ENCODE measurements at regions not wholly inside any gene's neighbourhood (a gene's known extent, or its start where the extent isn't known, plus 50 kb on each side); places are given as distances from the start of the nearest gene placed in this dataset.
A peak's percentile ranks its signal among the peaks of the same experiment; 100 is the strongest.
"Not testable (repeated sequence)": the region's sequence is repeated elsewhere in the genome, so short reads cannot be mapped to it uniquely, and the experiment has no call there.

DNA sequence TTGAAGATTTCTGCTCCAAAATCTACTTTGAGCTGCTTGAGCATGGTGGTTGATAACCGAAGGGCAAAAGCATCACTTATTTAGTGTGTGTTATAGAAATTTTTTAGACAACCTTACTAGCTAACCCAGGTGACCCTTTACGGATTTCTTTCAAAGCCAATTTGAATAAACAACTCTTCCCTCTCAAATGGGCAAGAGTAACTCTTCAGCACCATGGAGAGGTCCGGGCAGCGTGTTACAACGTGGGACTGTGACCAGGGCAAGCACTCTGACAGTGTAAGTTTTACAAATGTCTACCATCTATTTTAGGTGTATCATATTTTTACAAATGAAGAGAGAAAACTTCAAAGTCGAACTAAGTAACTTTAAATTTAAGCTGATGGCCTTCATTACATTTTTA, 471.8 kb downstream of the MFSD1 start:
- WGBS, 10 experiments = 0 to 34% (median 8%) methylated on average over 2 to 6 of the region's 6 CpGs
- H3K27ac ChIP-seq = no peak overlapping the region
- peak overlapping the region in 4 of 5 donors; percentile 15 to 30 (median 23) for H3K4me3 ChIP-seq
- peak in 5 of 8 experiments; percentile 28 to 42 (median 34) for ATAC-seq (replicated peaks in 6 of 8)
- in situ Hi-C loops (cut with MboI; ENCODE audit: low pct_unique_long_range_greater_than_20kb in 2 of 9, low sequenced_read_pairs in 9 of 9, unreplicated experiment in 9 of 9) = loop anchor here in 8 of 9 experiments (25.0 kb wide), 7 partner anchors 314 to 739 kb away; partner anchors contain the start of genes LXN (in 1 of the 8) and RARRES1 (in 1 of the 8)
- peaks cover 0 to 5% of the 10 kb centered on the region in 2 donors for H3K4me1 ChIP-seq (replicated peaks in 1 of 2)

DNA sequence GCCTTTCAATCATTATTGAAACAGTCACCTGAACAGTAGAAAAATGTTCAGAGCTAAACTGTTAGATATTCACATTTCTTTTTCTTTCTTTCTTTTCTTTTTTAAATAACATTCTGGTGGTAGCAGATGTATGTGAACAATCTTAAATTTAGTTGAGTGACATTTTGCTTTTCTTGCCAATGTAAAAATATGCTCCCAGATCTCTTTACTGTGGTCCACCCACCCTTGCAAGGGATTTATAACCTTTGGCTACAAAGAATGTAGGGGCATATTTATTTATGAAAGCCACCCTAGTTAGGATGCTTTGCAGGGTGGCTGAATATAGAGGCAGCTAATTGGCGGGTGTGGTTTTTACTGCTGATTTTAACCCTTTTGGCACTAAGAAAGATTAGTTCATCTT, 473.9 kb downstream of the MFSD1 start:
- Histone ChIP-seq H3K4me1 (replicated peaks in 1 of 2) (peaks cover 0 to 5% of the 10 kb centered on the region in 2 donors), H3K27ac (no peak overlapping the region), H3K4me3 (peak overlapping the region in 4 of 5 donors; percentile 15 to 27 (median 20))
- no peak for ATAC-seq (replicated peaks in 6 of 8)
- in situ Hi-C loops (cut with MboI; ENCODE audit: low pct_unique_long_range_greater_than_20kb in 2 of 9, low sequenced_read_pairs in 9 of 9, unreplicated experiment in 9 of 9) = loop anchor here in 1 of 9 experiments (25.0 kb wide), 1 partner anchor 312 kb away; no protein-coding TSS in a partner anchor
- WGBS, 10 experiments = 0 to 89% (median 59%) methylated on average over 1 of the region's 1 CpG; no CpG with 5 or more reads in 2 of the 10 experiments

DNA sequence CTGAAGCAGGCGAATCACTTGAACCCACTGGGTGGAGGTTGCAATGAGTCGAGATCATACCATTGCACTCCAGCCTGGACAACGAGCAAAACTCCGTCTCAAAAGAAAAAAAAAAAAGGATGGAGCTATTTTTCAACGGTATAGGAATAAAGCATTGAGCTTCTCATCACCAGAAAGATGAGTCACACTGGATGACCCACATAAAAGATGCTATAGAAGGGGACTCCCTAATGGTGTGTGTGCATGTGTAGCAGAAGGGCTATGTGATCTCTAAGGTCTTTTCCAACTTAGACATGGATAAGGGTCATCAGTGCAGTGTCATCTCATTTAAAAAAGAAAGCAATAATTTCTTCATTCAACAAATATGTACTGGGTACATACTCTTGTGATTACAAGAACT, 476.0 kb downstream of the MFSD1 start:
- ATAC-seq (replicated peaks in 6 of 8) = peak in 5 of 8 experiments; percentile 52 to 82 (median 77)
- no peak overlapping the region for H3K27ac ChIP-seq

DNA sequence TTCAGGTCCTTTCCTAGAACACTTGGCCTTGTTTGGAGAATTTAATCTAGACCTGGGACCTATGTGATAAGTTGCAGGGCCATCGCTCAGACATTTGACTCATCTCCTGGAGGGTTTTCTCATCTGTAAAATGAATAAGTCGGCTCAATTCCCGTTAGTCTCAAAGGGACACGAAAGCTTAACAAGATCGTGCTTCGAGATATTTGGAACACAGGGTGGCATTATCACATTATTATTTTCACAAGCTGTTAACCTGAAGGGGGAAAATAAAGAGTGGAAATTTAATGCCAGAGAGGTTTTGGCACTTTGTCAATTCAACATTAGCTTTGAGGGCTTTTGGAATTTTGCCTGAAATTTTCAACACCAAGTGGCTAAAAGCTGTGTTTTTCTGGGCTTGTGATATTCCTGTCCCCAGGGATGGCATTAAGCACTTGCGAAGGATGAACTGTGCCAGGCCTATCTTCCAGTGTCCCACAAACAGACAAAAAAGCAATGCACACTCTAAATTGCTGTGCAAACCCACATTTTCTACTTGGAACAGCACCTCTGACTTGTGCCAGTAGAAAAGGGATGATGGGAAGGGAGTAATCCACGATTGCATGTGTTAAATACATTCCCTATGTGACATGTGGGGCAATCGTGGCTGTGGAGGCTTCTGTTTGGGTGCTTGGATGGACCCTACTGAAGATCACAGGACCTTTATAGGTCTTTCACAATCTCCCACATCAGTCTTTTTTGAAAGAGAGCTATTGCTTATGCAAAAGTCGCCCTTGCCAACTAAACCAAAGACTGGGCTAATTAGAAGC, 478.7 kb downstream of the MFSD1 start:
- H3K27ac ChIP-seq = no peak overlapping the region
- no peak overlapping the region for H3K4me3 ChIP-seq
- WGBS, 10 experiments = 4 to 95% (median 81%) methylated on average over 2 to 10 of the region's 10 CpGs; no CpG with 5 or more reads in 1 of the 10 experiments
- ATAC-seq (replicated peaks in 6 of 8) = no peak
- peaks cover 0 to 2% of the 10 kb centered on the region in 2 donors for H3K4me1 ChIP-seq (replicated peaks in 1 of 2)
- in situ Hi-C loops (cut with MboI; ENCODE audit: low pct_unique_long_range_greater_than_20kb in 2 of 9, low sequenced_read_pairs in 9 of 9, unreplicated experiment in 9 of 9) = loop anchor here in 1 of 9 experiments (25.0 kb wide), 1 partner anchor 307 kb away; no protein-coding TSS in a partner anchor

More for the DNA sequence above, 476.0 kb downstream of the MFSD1 start:
- Histone ChIP-seq H3K4me1 (replicated peaks in 1 of 2) (peaks cover 0 to 5% of the 10 kb centered on the region in 2 donors), H3K4me3 (peak overlapping the region in 1 of 5 donors; percentile 3)
- in situ Hi-C loops (cut with MboI; ENCODE audit: low pct_unique_long_range_greater_than_20kb in 2 of 9, low sequenced_read_pairs in 9 of 9, unreplicated experiment in 9 of 9) = loop anchor here in 1 of 9 experiments (25.0 kb wide), 1 partner anchor 309 kb away; no protein-coding TSS in a partner anchor
- 33 to 96% (median 59%) methylated on average over 2 to 5 of the region's 5 CpGs; no CpG with 5 or more reads in 2 of the 10 experiments for WGBS, 10 experiments

DNA sequence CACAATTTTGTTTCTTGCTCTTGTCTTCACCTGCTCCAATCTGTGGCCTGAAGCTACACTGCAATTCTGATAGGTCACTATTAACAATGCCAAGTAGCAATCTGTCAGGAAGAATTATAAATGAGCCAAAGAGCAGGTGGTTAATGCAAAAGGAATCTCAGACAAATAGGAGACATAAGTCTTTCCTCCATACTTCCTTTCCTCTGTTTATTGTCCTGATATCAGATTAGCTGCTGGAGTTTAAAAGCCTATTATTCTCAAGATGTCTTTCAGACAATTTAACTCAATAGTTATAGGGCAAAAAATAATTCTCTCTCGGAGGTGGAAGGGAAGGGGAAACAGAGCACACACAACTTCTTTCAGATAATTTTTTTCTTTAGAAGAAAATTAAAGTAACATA, 491.6 kb downstream of the MFSD1 start:
- no peak for ATAC-seq (replicated peaks in 6 of 8)
- WGBS, 10 experiments = 33 to 71% (median 61%) methylated on average over 1 of the region's 1 CpG; no CpG with 5 or more reads in 4 of the 10 experiments
- Histone ChIP-seq H3K4me3 (no peak overlapping the region), H3K4me1 (replicated peaks in 1 of 2) (no peaks in the 10 kb centered on the region), H3K27ac (no peak overlapping the region)
- in situ Hi-C loops (cut with MboI; ENCODE audit: low pct_unique_long_range_greater_than_20kb in 2 of 9, low sequenced_read_pairs in 9 of 9, unreplicated experiment in 9 of 9) = loop anchor here in 1 of 9 experiments (25.0 kb wide), 1 partner anchor 294 kb away; no protein-coding TSS in a partner anchor

DNA sequence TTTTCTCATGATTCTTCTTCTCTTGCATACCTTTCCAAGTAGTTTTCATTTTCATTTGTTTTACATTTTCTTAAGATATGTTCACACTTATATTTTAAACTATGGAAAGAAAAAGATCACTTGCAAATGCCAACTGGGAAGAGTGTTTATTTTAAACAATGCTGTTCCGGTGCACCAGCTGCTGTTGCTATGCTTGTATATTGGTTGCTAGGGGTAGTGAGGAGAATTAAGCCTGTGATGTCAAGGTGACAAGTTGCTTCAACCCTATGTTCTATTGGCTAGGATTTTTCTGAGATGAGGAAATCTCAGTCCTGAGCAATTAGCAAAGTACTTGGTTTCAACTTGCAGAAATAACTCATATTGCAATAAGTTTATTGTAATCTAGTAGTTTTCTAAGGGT, 500.1 kb downstream of the MFSD1 start:
- 0 to 89% (median 50%) methylated on average over 1 of the region's 1 CpG; no CpG with 5 or more reads in 1 of the 10 experiments for WGBS, 10 experiments
- Histone ChIP-seq H3K4me3 (no peak overlapping the region), H3K4me1 (replicated peaks in 1 of 2) (no peaks in the 10 kb centered on the region), H3K27ac (no peak overlapping the region)
- in situ Hi-C loops (cut with MboI; ENCODE audit: low pct_unique_long_range_greater_than_20kb in 2 of 9, low sequenced_read_pairs in 9 of 9, unreplicated experiment in 9 of 9) = no loop called here
- ATAC-seq (replicated peaks in 6 of 8) = peak in 1 of 8 experiments; percentile 83

DNA sequence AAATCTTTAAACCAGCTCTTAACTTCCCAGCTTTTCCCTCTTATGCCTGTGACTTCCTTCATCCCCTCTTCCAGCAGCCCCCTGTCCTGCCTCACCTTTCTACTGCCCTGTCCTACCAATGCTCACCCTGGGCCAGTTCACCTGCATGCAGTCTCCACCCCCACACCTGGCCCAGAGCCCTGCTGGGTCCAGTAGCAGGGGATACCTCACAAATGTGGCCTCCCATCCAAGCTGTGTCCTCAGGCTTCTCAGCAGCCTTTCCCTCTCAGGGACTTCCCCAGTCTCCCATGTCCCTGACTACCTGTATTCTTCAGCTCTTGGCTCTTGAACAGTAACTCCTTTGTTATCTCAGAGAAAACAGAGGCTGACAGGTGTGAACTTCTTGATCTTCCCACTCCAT, 503.2 kb downstream of the MFSD1 start:
- in situ Hi-C loops (cut with MboI; ENCODE audit: low pct_unique_long_range_greater_than_20kb in 2 of 9, low sequenced_read_pairs in 9 of 9, unreplicated experiment in 9 of 9) = no loop called here
- H3K4me3 ChIP-seq = no peak overlapping the region
- ATAC-seq (replicated peaks in 6 of 8) = no peak
- peaks cover 0 to 1% of the 10 kb centered on the region in 2 donors for H3K4me1 ChIP-seq (replicated peaks in 1 of 2)
- H3K27ac ChIP-seq = no peak overlapping the region

DNA sequence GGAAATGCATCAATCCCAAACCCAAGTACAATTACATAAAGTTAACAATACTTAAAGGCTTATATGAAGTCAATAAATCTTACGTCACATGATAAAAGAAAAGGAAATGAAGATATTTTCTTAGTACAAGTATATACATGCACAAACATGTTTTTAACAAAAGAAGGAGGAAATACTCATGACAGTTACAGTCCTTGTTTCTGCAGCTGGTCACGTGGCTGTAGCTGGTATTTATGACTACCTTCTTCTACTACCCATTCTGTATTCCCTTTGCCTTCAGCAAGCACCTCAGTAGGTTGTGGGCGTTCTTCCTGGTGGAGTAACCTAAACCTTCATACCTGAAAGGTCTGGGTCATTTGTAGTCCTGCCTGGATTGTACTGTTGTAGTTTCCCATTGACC, 514.9 kb downstream of the MFSD1 start:
- in situ Hi-C loops (cut with MboI; ENCODE audit: low pct_unique_long_range_greater_than_20kb in 2 of 9, low sequenced_read_pairs in 9 of 9, unreplicated experiment in 9 of 9); ATAC-seq (replicated peaks in 6 of 8); H3K4me3 ChIP-seq; H3K4me1 ChIP-seq (replicated peaks in 1 of 2); H3K27ac ChIP-seq: not testable (repeated sequence)
- WGBS, 10 experiments = 0 to 100% (median 70%) methylated on average over 1 to 3 of the region's 3 CpGs; no CpG with 5 or more reads in 1 of the 10 experiments

DNA sequence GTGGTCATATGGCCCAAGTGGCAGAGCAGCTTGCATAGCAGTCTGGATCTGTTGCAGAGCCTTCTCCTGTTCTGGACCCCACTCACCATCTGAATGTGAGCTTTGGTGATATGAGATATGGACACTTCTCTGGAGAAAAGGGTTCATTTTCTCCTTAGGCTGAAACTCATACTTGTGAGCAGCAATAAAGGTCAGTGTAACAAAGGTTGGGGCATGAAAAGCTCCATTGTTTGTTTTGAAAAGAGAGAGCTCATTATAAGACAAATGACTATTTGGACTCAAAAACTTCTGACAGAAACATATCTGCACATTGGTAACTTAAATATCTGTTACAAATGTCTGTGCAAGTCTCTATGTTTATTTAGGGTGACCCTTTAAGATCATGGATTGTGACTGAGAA, 517.3 kb downstream of the MFSD1 start:
- Histone ChIP-seq H3K27ac (no peak overlapping the region), H3K4me1 (replicated peaks in 1 of 2) (no peaks in the 10 kb centered on the region), H3K4me3 (no peak overlapping the region)
- ATAC-seq (replicated peaks in 6 of 8) = no peak
- in situ Hi-C loops (cut with MboI; ENCODE audit: low pct_unique_long_range_greater_than_20kb in 2 of 9, low sequenced_read_pairs in 9 of 9, unreplicated experiment in 9 of 9) = no loop called here

DNA sequence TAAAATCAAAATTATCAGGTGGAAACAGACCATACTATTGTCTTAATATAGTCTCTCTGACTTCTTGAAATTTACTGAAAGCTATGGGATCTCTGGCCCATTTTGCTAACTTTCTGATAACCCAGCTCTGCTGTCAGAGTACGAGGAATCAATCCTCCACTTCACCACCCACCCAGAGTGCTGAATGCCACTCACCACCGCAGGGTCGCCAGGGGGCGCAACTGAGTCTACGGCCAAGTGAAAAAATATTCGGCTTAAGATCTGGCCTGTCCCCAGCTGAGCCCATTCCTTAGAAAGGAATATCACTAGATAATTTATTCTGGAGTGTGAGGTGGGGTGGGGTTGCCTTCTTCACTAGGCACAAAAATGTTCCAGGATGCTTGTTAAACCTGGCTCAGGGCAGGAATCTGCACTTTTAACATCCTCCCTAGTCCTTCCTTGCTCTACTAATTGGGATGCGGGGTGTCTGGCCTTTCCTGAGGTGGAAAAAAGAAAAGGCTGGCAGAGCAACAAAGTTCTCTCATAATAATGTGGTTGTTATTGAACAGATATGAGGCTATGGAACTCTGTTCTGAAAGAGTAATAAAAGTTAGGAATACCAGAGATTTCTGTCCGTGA, 520.6 kb downstream of the MFSD1 start:
- ATAC-seq (replicated peaks in 6 of 8) = peak in 4 of 8 experiments; percentile 20 to 81 (median 58)
- H3K4me1 ChIP-seq (replicated peaks in 1 of 2) = no peaks in the 10 kb centered on the region
- 44 to 100% (median 74%) methylated on average over 1 to 7 of the region's 8 CpGs; no CpG with 5 or more reads in 2 of the 10 experiments for WGBS, 10 experiments
- H3K4me3 ChIP-seq = no peak overlapping the region
- in situ Hi-C loops (cut with MboI; ENCODE audit: low pct_unique_long_range_greater_than_20kb in 2 of 9, low sequenced_read_pairs in 9 of 9, unreplicated experiment in 9 of 9) = no loop called here
- H3K27ac ChIP-seq = no peak overlapping the region

DNA sequence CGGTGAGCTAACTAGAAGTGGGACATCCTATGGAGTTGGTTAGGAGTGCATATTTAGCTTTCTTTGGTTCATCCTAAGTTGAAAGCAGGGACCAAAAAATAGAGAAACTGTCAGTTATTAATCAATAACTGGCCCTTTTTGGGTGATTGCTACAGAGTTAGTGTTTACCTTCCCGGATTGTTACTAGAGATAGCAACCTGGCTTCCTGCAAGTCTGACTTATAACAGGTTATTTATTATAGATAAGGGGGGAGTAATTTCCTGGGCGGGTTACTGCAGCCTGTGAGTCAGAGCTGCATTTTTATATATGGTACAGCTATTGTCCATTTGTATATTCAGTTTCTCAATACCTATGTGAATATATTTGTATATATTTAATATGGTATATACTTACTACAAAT, 522.0 kb downstream of the MFSD1 start:
- no peaks in the 10 kb centered on the region for H3K4me1 ChIP-seq (replicated peaks in 1 of 2)
- H3K27ac ChIP-seq = no peak overlapping the region
- H3K4me3 ChIP-seq = no peak overlapping the region
- in situ Hi-C loops (cut with MboI; ENCODE audit: low pct_unique_long_range_greater_than_20kb in 2 of 9, low sequenced_read_pairs in 9 of 9, unreplicated experiment in 9 of 9) = no loop called here
- 33 to 96% (median 78%) methylated on average over 1 to 3 of the region's 3 CpGs; no CpG with 5 or more reads in 1 of the 10 experiments for WGBS, 10 experiments
- no peak for ATAC-seq (replicated peaks in 6 of 8)

DNA sequence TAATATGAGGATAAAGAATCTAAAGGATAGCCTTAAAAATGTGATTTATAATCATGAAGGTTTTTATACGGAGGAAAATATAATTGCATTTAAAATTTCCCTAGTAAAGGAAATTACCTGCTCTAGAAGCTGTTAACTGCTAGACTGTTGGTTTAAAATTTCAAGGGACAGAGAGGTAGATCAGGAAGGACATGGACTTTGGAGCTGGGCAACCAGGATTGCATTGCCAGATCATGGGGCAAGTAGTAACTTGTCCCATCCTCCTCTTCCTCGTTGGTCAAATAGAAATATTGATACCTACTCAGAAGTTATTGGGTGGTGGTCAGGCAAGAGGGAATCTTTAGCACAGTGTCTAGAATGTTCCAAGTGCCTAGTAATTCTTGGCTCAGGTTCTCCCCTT, 525.1 kb downstream of the MFSD1 start:
- 20 to 92% (median 60%) methylated on average over 2 of the region's 2 CpGs for WGBS, 10 experiments
- H3K4me3 ChIP-seq = no peak overlapping the region
- in situ Hi-C loops (cut with MboI; ENCODE audit: low pct_unique_long_range_greater_than_20kb in 2 of 9, low sequenced_read_pairs in 9 of 9, unreplicated experiment in 9 of 9) = no loop called here
- no peak overlapping the region for H3K27ac ChIP-seq
- no peaks in the 10 kb centered on the region for H3K4me1 ChIP-seq (replicated peaks in 1 of 2)
- no peak for ATAC-seq (replicated peaks in 6 of 8)

DNA sequence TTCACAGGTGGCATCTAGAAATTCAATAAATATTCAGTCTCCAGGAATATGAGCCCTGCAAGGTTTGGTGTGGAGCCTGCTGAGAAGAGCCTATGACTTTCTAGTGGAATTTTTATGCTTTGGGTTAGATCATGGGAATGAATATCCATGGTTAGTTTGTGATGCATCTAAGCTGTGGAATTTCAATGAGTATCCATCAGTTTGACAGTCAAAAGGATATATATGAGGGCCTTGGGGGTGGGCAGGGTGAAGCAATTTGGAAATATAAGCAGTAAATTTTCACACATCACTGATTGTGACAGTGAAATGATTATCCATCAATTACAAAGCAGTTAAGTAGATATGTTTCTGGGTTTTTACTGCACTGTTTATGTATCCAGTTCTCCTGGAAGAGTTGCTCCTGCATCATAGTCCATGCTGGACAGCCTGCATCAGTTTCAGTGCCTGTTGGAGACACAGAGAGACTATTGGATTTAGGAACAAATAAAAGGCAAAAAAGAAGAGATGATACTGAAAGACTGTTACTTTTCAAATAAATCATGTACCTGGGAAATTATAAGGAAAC, 530.8 kb downstream of the MFSD1 start:
- in situ Hi-C loops (cut with MboI; ENCODE audit: low pct_unique_long_range_greater_than_20kb in 2 of 9, low sequenced_read_pairs in 9 of 9, unreplicated experiment in 9 of 9) = no loop called here

More for the DNA sequence above, 530.8 kb downstream of the MFSD1 start:
- Histone ChIP-seq H3K27ac (no peak overlapping the region), H3K4me3 (no peak overlapping the region), H3K4me1 (replicated peaks in 1 of 2) (peaks cover 0 to 2% of the 10 kb centered on the region in 2 donors)
- ATAC-seq (replicated peaks in 6 of 8) = peak in 3 of 8 experiments; percentile 68 to 95 (median 95)
